AG09309 (cell line): ENCODE measurements at regions not wholly inside any gene's neighbourhood (a gene's known extent, or its start where the extent isn't known, plus 50 kb on each side); places are given as distances from the start of the nearest gene placed in this dataset.

Source experiments
- DNase-seq: peaks from one replicate; pipeline ENCODE4 v3.0.0-alpha.2; 2010; ENCODE audit warnings: low read depth
- H3K4me3 ChIP-seq: 2 replicates; pipeline ENCODE4 v1.5.1; 2011; ENCODE audit warnings: mild to moderate bottlenecking, low read depth, low read length, moderate library complexity; ENCODE audit not compliant: control insufficient read depth
- CTCF ChIP-seq: IDR thresholded peaks from 2 replicates; pipeline ENCODE4 v1.5.1; 2011; ENCODE audit warnings: mild to moderate bottlenecking, low read depth, low read length, inconsistent platforms; ENCODE audit not compliant: insufficient read depth, control insufficient read depth; ENCODE audit errors: missing control alignments

- no peak for DNase-seq
Observed at GRCh38 chr6:78117966-78118365, 465.1 kb downstream of the MEI4 start.

GRCh38 chr6:78131521-78131920 lies 478.7 kb downstream of the MEI4 start:
- TF ChIP-seq CTCF: no peak

More at GRCh38 chr6:78117966-78118365, 465.1 kb downstream of the MEI4 start:
- no peak overlapping the region for H3K4me3 ChIP-seq
- TF ChIP-seq CTCF: no peak

GRCh38 chr6:78132671-78133410 lies 480.0 kb downstream of the MEI4 start:
- no peak for TF ChIP-seq CTCF
- H3K4me3 ChIP-seq: no peak overlapping the region
- no peak for DNase-seq

More at GRCh38 chr6:78131521-78131920, 478.7 kb downstream of the MEI4 start:
- DNase-seq: no peak
- no peak overlapping the region for H3K4me3 ChIP-seq

GRCh38 chr6:78150425-78150824 lies 497.6 kb downstream of the MEI4 start:
- no peak for DNase-seq
- TF ChIP-seq CTCF: no peak
- H3K4me3 ChIP-seq: no peak overlapping the region

GRCh38 chr6:78153976-78154375 lies 501.1 kb downstream of the MEI4 start:
- TF ChIP-seq CTCF: no peak
- no peak overlapping the region for H3K4me3 ChIP-seq
- no peak for DNase-seq

- no peak for DNase-seq
- H3K4me3 ChIP-seq: no peak overlapping the region
- no peak for TF ChIP-seq CTCF
Observed at GRCh38 chr6:78157606-78158005, 504.8 kb downstream of the MEI4 start.
